HG02840 (cell line): ENCODE measurements at regions not wholly inside any gene's neighbourhood (a gene's known extent, or its start where the extent isn't known, plus 50 kb on each side); places are given as distances from the start of the nearest gene placed in this dataset.

Experiments
- ATAC-seq: cut with Tn5 transposase; IDR thresholded peaks from one replicate; pipeline ENCODE4 v1.9.1; 2021; ENCODE audit warnings: mild to moderate bottlenecking, moderate library complexity, moderate number of reproducible peaks; ENCODE audit not compliant: unreplicated experiment, low FRiP score

- ATAC-seq: no peak
Observed at GRCh38 chr4:13260513-13260912, 223.6 kb downstream of the RAB28 start.

GRCh38 chr4:13250263-13250662 is 233.9 kb downstream of the RAB28 start:
- no peak for ATAC-seq

- no peak for ATAC-seq
Observed at GRCh38 chr4:13248621-13249298, 235.4 kb downstream of the RAB28 start.

DNA sequence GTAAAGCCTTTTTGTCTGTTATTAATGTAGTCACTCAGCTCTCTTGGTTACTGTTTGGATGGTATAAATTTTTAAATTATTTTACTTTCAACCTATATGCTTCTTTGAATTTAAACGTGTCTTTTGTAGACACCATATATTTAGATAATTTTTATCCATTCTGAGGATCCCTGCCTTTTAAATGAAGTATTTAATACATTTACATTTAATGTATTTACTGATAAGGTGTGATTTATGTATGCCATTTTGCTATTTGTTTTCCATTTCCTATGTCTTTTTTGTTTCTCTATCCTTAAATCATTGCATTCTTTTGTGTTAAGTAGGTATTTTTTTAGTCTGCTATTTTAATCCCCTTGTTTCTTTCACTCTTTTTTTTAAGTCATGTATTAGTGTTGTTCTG is 238.0 kb downstream of the RAB28 start:
- no peak for ATAC-seq

DNA sequence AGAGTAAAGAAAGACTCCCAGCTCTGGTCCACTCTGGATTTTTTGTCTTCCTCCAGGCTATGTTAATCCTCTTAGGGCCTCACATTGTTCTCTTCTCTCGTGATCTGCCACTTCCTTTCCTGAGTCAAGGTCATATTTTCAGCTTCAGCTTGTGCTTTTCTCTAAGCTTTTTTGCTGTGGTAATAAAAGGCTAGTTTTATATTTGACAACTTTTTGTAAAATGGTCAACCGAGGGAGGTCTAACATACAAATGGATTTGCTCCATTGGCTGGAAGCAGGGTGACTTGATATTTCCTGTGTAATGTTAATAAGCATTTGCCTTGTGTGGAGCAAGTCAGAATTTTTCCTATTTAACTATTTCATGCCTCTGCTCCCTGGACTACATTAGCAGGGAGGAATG is 239.7 kb downstream of the RAB28 start:
- no peak for ATAC-seq

DNA sequence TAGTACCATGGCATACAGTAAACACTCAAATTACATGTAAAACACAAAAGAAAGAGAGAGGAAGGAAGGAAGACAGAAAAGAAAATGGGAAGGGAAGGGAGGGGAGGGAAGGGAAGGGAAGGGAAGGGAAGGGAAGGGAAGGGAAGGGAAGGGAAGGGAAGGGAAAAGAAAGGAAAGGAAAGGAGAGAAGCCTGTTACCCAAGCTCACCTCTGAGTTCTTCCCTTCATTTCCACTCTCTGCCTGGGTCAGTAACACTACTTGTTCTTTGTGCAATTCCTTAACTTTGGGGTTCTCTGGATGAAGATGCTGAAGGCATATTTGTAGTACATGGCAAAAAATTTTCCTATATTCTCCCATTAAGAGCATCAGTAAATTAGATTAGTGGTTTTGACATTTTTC is 241.0 kb downstream of the RAB28 start:
- ATAC-seq: no peak

- ATAC-seq: no peak
Observed at GRCh38 chr4:13240066-13240465, 244.1 kb downstream of the RAB28 start.

- no peak for ATAC-seq
Observed at GRCh38 chr4:13238936-13239335, 245.2 kb downstream of the RAB28 start.

DNA sequence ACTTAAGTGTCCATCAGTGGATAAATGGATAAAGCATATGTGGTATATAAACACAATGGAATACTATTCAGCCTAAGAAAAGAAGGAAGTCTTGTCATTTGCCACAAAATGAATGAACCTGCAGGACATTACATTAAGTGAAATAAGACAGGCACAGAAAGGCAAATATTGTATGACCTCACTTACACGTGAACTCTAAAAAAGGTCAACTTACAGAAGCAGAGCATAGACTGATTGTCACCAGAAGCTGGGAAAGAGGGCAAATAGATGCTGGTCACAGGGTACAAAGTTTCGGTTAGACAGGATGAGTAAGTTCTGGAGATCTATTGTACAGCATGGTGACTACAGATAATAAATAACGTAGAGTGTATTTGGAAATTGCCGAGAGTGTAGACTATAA is 247.7 kb downstream of the RAB28 start:
- no peak for ATAC-seq

- ATAC-seq: no peak
Observed at GRCh38 chr4:13233755-13234154, 250.4 kb downstream of the RAB28 start.

- ATAC-seq: no peak
Observed at GRCh38 chr4:13219971-13220370, 264.2 kb downstream of the RAB28 start.

DNA sequence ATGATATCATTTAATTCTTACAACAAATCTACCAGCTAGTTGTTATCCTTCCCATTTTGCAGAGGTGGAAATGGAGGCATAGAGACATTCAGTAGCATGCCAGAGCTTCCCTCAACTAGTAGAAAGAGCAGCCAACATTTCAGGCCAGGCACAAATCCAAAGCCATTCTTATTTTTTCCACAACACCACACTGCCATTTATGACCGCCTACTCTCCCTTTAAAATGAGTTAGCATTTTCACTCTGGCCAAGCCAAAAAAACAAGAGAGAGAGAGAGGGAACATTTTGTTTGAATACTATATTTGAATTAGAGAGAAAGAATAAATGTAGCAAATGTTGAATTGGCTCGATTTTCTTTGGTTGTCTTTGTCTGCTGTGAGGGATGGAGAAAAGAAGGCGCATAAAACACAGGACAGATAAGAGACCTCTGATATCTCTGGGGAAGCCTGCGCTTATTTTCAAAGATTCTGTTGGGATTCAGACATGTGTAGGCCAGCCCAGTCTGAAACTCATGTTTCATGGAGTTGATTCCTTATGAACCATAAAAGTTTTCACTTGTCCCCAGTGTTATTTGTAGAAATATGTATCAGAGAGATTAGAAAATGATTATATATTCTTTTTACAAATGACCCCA is 265.7 kb downstream of the RAB28 start:
- no peak for ATAC-seq

DNA sequence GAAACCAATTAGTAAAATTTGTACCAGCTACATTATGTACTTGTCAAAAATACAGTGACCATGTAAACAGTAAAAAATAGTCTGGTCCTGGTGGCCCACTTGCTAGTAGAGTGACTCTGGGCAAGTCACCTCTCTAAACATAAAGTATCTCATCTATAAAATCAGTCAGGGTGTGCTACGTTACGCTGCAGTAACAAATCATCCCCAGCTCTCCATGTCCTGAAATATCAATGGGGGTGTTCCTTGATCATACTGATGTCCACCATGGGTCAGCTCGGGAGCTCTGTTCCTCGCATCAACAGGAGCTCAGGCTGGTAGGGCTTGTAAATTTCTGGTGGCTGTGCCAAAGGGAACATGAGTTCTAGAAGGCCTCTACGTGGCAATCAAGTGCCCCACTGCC is 268.6 kb downstream of the RAB28 start:
- no peak for ATAC-seq

DNA sequence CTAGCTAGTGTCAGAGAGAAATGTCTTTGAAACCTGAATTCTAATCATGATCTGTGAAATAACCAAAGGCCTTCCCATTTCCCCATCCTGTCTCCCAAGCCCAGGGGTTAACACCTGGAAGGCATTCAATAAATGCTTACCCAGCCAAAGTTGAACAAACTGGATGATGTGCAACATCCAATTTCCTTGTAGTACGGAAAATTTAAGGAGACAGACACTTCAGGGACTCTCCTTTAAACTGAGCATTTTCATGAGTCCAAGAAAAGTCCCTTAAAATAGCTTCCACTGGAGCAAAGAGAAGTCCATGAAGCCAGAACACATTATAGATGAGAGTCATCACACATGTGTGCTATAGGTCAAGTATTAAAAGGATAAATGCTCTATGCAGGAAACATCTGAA is 271.2 kb downstream of the RAB28 start:
- no peak for ATAC-seq

GRCh38 chr4:13209600-13209999 is 274.5 kb downstream of the RAB28 start:
- no peak for ATAC-seq

- no peak for ATAC-seq
Observed at GRCh38 chr4:13208558-13209193, 275.5 kb downstream of the RAB28 start.

- no peak for ATAC-seq
Observed at GRCh38 chr4:13207226-13207625, 276.9 kb downstream of the RAB28 start.

- no peak for ATAC-seq
Observed at GRCh38 chr4:13203101-13203500, 281.0 kb downstream of the RAB28 start.

GRCh38 chr4:13202701-13203100 is 281.4 kb downstream of the RAB28 start:
- no peak for ATAC-seq

- ATAC-seq: no peak
Observed at GRCh38 chr4:13201241-13201640, 282.9 kb downstream of the RAB28 start.

DNA sequence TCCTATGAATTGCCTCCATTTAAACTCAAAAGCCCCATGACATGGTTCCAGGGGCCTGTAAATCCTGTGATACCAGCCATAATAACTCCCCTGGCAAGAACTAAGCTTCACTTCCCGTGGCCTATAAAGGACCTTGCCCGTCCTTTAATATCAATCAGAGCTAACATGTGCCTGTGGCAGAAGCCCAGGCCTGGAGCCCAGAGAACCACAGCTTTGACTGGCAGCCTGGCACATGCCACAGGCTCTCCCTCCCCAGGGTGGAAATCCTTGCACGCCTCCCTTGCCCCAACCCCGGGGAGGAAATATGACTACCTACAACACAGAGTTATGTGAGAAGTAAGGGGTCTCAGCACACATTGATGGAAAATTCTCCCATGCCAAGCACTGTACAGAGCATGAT is 287.4 kb downstream of the RAB28 start:
- no peak for ATAC-seq

DNA sequence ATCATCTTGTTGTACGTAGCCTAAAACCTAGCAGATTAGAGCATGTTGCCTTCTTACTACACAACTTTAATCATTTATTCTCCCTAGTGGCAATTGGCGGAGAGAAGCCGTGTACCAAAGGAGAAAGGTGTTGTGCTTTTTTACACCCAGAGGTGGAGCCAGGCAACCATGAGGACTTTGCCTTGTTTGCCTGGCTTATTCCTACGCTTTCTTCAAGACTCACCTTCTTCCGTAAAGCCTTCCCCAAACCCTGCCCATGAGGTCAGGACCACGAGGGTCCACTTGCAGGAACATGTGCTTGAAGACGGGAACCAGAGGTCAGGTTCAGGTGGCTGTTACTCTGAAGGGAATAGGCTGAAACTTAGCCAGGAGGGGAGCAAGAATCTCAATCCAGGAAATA is 290.5 kb downstream of the RAB28 start:
- ATAC-seq: no peak
